ENCODE measurements at regions not wholly inside any gene's neighbourhood (a gene's known extent, or its start where the extent isn't known, plus 50 kb on each side); places are given as distances from the start of the nearest gene placed in this dataset.

- Histone ChIP-seq H3K27ac (ENCODE audit: low read depth, low read length) (no peak overlapping the region), H2AFZ (ENCODE audit: low read length, unreplicated experiment) (no peak overlapping the region), H3K36me3 (ENCODE audit: insufficient read depth, low read length) (no peaks in the 10 kb centered on the region), H3K79me2 (ENCODE audit: control insufficient read depth, insufficient read depth, low read length, unreplicated experiment) (no peaks in the 10 kb centered on the region), H3K27me3 (ENCODE audit: insufficient read depth, low read length) (no peaks in the 10 kb centered on the region), H3K4me3 (ENCODE audit: low read depth, low read length) (no peak overlapping the region), H3K4me1 (ENCODE audit: control insufficient read depth, insufficient read depth, low read length, unreplicated experiment) (no peaks in the 10 kb centered on the region)
Observed at GRCh38 chr5:61918611-61919010, 387.4 kb upstream of the KIF2A start.

DNA sequence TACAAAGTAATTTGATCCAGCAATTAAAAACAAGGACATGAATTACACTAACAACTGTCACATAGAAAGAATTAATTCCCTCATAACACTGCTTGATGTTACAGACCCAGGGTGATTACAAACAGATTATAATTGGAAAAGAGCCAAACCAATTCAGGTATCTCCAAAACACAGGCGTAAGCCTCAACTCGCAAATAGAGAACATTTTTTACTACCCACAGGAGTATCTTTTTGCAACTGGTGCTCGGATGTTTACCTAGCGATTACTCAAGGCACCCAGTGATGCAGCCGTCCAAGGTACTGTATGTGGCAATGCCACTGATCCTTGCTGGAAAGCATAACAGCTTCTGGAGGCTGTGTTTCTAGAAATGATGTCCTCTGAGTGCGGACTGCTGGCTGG, 386.1 kb upstream of the KIF2A start:
- Histone ChIP-seq H3K4me1 (ENCODE audit: control insufficient read depth, insufficient read depth, low read length, unreplicated experiment) (no peaks in the 10 kb centered on the region), H3K36me3 (ENCODE audit: insufficient read depth, low read length) (no peaks in the 10 kb centered on the region), H3K4me3 (ENCODE audit: low read depth, low read length) (no peak overlapping the region), H2AFZ (ENCODE audit: low read length, unreplicated experiment) (no peak overlapping the region), H3K27me3 (ENCODE audit: insufficient read depth, low read length) (no peaks in the 10 kb centered on the region), H3K79me2 (ENCODE audit: control insufficient read depth, insufficient read depth, low read length, unreplicated experiment) (no peaks in the 10 kb centered on the region), H3K27ac (ENCODE audit: low read depth, low read length) (no peak overlapping the region)

GRCh38 chr5:61924251-61924650, 381.8 kb upstream of the KIF2A start:
- H3K36me3 ChIP-seq (ENCODE audit: insufficient read depth, low read length): no peaks in the 10 kb centered on the region
- no peak overlapping the region for H3K27ac ChIP-seq (ENCODE audit: low read depth, low read length)
- no peaks in the 10 kb centered on the region for H3K27me3 ChIP-seq (ENCODE audit: insufficient read depth, low read length)
- H3K79me2 ChIP-seq (ENCODE audit: control insufficient read depth, insufficient read depth, low read length, unreplicated experiment): no peaks in the 10 kb centered on the region
- no peak overlapping the region for H3K4me3 ChIP-seq (ENCODE audit: low read depth, low read length)
- H2AFZ ChIP-seq (ENCODE audit: low read length, unreplicated experiment): no peak overlapping the region
- H3K4me1 ChIP-seq (ENCODE audit: control insufficient read depth, insufficient read depth, low read length, unreplicated experiment): no peaks in the 10 kb centered on the region

- Histone ChIP-seq H3K27me3 (ENCODE audit: insufficient read depth, low read length) (no peaks in the 10 kb centered on the region), H3K79me2 (ENCODE audit: control insufficient read depth, insufficient read depth, low read length, unreplicated experiment) (no peaks in the 10 kb centered on the region), H2AFZ (ENCODE audit: low read length, unreplicated experiment) (no peak overlapping the region), H3K36me3 (ENCODE audit: insufficient read depth, low read length) (no peaks in the 10 kb centered on the region), H3K4me1 (ENCODE audit: control insufficient read depth, insufficient read depth, low read length, unreplicated experiment) (no peaks in the 10 kb centered on the region), H3K27ac (ENCODE audit: low read depth, low read length) (no peak overlapping the region), H3K4me3 (ENCODE audit: low read depth, low read length) (no peak overlapping the region)
Observed at GRCh38 chr5:61926911-61927310, 379.1 kb upstream of the KIF2A start.

DNA sequence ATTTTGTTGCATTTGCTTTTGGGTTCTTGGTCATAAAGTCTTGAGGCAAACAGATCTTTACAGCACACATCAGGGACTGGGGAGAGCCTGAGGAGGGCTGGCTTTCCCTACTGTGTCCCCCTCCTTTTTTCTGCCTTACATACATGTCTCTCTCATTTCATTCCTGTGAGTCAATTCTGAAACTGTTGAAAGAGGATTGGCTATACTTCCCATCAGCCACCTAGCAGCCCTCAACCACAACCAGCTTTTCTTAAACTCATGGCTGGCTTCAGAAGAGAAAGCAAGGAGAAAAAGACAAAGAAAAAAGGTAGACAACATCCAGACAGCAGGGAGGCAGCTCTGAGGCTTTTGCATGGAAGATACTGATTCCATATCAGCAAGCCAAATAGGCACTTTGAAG, 374.8 kb upstream of the KIF2A start:
- Histone ChIP-seq H3K4me3 (ENCODE audit: low read depth, low read length) (no peak overlapping the region), H3K79me2 (ENCODE audit: control insufficient read depth, insufficient read depth, low read length, unreplicated experiment) (no peaks in the 10 kb centered on the region), H3K36me3 (ENCODE audit: insufficient read depth, low read length) (no peaks in the 10 kb centered on the region), H3K27me3 (ENCODE audit: insufficient read depth, low read length) (no peaks in the 10 kb centered on the region), H3K4me1 (ENCODE audit: control insufficient read depth, insufficient read depth, low read length, unreplicated experiment) (no peaks in the 10 kb centered on the region), H3K27ac (ENCODE audit: low read depth, low read length) (no peak overlapping the region), H2AFZ (ENCODE audit: low read length, unreplicated experiment) (no peak overlapping the region)

DNA sequence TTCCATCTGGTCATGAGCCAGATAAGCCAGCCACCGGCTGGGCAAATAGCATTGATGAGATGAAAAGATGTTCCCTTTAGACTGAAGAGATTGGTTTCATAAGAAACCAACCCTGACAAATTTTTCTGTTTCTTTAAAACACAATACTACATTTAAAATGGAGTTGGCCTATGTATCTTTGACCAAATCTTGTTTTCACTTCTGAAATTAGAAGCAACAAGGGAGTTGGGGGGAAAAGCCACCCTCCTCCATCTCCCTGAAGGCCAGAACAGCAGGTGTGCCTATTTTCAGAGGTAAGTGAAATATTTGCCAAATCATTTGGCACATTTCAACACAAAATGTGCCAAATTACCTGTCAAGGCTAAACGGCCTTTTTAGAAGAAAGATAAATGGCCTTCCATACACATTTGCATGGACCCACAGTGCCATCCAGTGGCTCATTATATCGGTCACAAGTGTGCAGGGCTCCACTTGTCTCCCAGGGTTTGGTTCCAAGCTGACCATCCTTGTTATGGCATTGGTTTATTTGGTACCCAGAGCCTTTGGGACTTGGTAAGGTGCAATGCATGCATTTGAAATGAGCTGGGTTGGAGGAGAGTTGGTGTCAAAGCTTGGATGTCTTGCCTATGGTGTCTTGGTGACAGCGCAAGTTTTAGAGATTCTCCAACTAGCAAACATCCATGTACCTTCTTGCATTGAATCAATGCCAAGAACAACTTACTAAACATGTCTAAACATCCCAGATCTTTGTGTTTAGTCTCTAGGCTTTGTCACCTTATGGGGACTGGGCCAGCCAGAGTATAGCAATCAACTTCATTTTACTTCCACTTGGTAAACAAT, 372.0 kb upstream of the KIF2A start:
- Histone ChIP-seq H3K79me2 (ENCODE audit: control insufficient read depth, insufficient read depth, low read length, unreplicated experiment) (no peaks in the 10 kb centered on the region), H3K4me3 (ENCODE audit: low read depth, low read length) (no peak overlapping the region), H3K4me1 (ENCODE audit: control insufficient read depth, insufficient read depth, low read length, unreplicated experiment) (no peaks in the 10 kb centered on the region), H2AFZ (ENCODE audit: low read length, unreplicated experiment) (no peak overlapping the region), H3K27ac (ENCODE audit: low read depth, low read length) (no peak overlapping the region), H3K27me3 (ENCODE audit: insufficient read depth, low read length) (no peaks in the 10 kb centered on the region), H3K36me3 (ENCODE audit: insufficient read depth, low read length) (no peaks in the 10 kb centered on the region)

DNA sequence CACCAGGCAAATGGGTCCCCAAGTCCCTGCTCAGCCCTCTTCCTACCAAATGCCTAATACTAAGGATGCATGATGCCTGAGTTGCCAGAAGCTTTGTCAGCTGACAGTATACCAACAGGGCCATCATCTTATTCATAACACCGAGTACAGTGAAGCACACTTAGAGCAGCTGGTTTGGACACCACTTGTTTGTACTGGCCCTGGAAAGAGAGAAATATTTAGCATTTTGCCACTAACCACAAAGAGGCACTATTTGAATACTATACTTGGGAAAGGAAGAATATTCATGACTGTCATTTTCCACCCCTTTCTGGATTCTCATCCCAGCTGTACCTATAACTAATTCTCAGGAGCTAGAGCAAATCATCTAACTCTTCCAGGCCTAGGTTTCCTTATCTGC, 364.4 kb upstream of the KIF2A start:
- Histone ChIP-seq H3K79me2 (ENCODE audit: control insufficient read depth, insufficient read depth, low read length, unreplicated experiment) (no peaks in the 10 kb centered on the region), H3K36me3 (ENCODE audit: insufficient read depth, low read length) (no peaks in the 10 kb centered on the region), H3K4me3 (ENCODE audit: low read depth, low read length) (no peak overlapping the region), H3K27me3 (ENCODE audit: insufficient read depth, low read length) (no peaks in the 10 kb centered on the region), H3K27ac (ENCODE audit: low read depth, low read length) (no peak overlapping the region), H3K4me1 (ENCODE audit: control insufficient read depth, insufficient read depth, low read length, unreplicated experiment) (no peaks in the 10 kb centered on the region), H2AFZ (ENCODE audit: low read length, unreplicated experiment) (no peak overlapping the region)

- H3K27ac ChIP-seq (ENCODE audit: low read depth, low read length): no peak overlapping the region
- H3K4me1 ChIP-seq (ENCODE audit: control insufficient read depth, insufficient read depth, low read length, unreplicated experiment): no peaks in the 10 kb centered on the region
- no peak overlapping the region for H2AFZ ChIP-seq (ENCODE audit: low read length, unreplicated experiment)
- H3K36me3 ChIP-seq (ENCODE audit: insufficient read depth, low read length): no peaks in the 10 kb centered on the region
- no peak overlapping the region for H3K4me3 ChIP-seq (ENCODE audit: low read depth, low read length)
- no peaks in the 10 kb centered on the region for H3K27me3 ChIP-seq (ENCODE audit: insufficient read depth, low read length)
- H3K79me2 ChIP-seq (ENCODE audit: control insufficient read depth, insufficient read depth, low read length, unreplicated experiment): no peaks in the 10 kb centered on the region
Observed at GRCh38 chr5:61942462-61943049, 363.4 kb upstream of the KIF2A start.

DNA sequence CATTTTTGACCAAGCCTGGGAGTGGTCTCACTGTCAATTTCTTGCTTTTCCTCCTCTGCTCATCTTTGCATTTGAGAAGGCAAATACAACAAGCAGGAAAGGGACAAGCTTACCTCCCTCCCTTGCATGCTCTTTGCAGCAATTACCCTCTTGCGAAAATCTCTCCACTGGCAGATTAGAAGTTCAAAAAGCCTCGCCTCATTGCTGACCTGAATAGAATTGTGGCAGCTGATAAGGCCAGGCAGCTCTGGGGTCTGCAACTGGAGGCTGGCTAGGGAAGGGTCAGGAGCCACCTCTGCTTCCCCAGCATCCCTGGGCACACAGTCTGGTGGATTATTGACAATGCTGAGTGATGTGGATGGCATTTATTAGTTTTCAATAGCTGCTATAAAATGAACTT, 362.3 kb upstream of the KIF2A start:
- H3K4me1 ChIP-seq (ENCODE audit: control insufficient read depth, insufficient read depth, low read length, unreplicated experiment): no peaks in the 10 kb centered on the region

GRCh38 chr5:61948151-61948550, 357.9 kb upstream of the KIF2A start:
- Histone ChIP-seq H3K27me3 (ENCODE audit: insufficient read depth, low read length) (no peaks in the 10 kb centered on the region), H3K4me3 (ENCODE audit: low read depth, low read length) (no peak overlapping the region), H3K27ac (ENCODE audit: low read depth, low read length) (no peak overlapping the region)

More for the DNA sequence above, 362.3 kb upstream of the KIF2A start:
- Histone ChIP-seq H3K36me3 (ENCODE audit: insufficient read depth, low read length) (no peaks in the 10 kb centered on the region), H3K27me3 (ENCODE audit: insufficient read depth, low read length) (no peaks in the 10 kb centered on the region), H3K4me3 (ENCODE audit: low read depth, low read length) (no peak overlapping the region), H3K27ac (ENCODE audit: low read depth, low read length) (no peak overlapping the region), H2AFZ (ENCODE audit: low read length, unreplicated experiment) (no peak overlapping the region), H3K79me2 (ENCODE audit: control insufficient read depth, insufficient read depth, low read length, unreplicated experiment) (no peaks in the 10 kb centered on the region)

DNA sequence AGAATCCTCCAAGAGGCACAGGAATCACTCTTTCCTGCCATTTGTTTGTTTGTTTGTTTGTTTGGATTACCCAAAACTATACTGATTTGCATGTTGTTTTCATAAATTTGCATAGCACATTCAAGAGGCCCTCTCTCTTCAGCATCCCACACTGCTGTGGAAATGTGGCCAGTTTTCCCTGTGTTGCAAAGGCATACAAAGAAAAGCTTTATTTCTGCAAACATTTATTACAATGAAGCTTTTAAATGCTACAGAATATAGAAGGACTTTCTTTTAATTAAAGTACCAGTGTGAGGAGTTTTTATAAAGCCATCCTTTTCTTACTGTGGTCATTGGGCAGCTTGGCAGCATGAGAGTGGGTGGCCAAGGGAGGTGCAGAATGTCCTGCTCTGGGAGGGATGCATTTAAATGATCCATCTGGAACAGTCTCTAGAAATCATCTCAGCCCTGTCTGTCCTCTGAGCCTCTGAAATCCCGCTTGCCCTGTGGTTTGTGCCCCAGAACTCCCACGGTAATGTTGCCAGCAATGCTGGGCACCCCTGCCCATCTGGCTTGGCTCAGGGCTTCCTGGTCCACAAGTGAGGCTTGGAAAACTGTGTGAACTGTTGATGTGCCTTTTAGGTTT, 356.8 kb upstream of the KIF2A start:
- Histone ChIP-seq H3K4me3 (ENCODE audit: low read depth, low read length) (no peak overlapping the region), H3K79me2 (ENCODE audit: control insufficient read depth, insufficient read depth, low read length, unreplicated experiment) (no peaks in the 10 kb centered on the region), H3K27ac (ENCODE audit: low read depth, low read length) (no peak overlapping the region), H3K4me1 (ENCODE audit: control insufficient read depth, insufficient read depth, low read length, unreplicated experiment) (no peaks in the 10 kb centered on the region), H3K36me3 (ENCODE audit: insufficient read depth, low read length) (no peaks in the 10 kb centered on the region), H3K27me3 (ENCODE audit: insufficient read depth, low read length) (no peaks in the 10 kb centered on the region), H2AFZ (ENCODE audit: low read length, unreplicated experiment) (no peak overlapping the region)

More at GRCh38 chr5:61948151-61948550, 357.9 kb upstream of the KIF2A start:
- H3K4me1 ChIP-seq (ENCODE audit: control insufficient read depth, insufficient read depth, low read length, unreplicated experiment): no peaks in the 10 kb centered on the region
- H3K36me3 ChIP-seq (ENCODE audit: insufficient read depth, low read length): no peaks in the 10 kb centered on the region
- H3K79me2 ChIP-seq (ENCODE audit: control insufficient read depth, insufficient read depth, low read length, unreplicated experiment): no peaks in the 10 kb centered on the region
- no peak overlapping the region for H2AFZ ChIP-seq (ENCODE audit: low read length, unreplicated experiment)

All from ACC112 (cell line).